ENCODE measurements at regions not wholly inside any gene's neighbourhood (a gene's known extent, or its start where the extent isn't known, plus 50 kb on each side); places are given as distances from the start of the nearest gene placed in this dataset.

DNA sequence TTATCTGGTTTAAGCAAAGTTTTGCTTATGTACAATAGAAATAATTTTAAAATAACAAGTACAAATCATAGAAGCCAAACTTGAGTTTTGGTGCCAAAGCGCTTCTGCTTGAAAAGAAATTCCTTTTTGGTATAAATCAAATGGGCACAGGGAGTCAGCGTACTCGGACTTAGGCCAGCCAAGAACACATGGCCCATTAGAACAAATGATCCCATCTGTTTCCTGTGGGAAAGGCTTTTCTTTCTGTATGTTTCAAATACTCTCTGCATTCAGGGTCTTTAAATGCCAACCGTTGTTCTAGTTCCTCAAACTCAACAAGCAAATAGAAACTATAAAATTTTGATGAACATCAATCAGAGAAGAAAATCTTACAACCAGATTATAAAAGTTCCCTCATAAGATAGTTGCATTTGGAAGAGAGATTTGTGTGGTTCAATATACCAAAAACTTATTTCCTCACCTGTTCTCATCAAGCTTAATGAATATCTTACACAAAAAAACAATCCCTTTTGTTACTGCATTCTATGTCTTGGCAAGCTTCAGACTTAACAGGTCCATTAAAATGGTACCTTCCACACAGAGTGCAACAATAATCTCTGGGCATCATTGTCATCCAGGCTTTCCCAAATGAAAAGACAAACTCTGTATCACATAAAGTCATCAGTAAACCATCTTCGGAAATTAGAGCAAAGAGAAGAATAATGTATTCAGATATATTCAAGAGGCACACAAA is 739.8 kb upstream of the API5 start:
- in situ Hi-C loops (cut with MboI; ENCODE audit: low sequenced_read_pairs in 4 of 4) = no loop called here
- Histone ChIP-seq H3K27me3 (no peaks in the 10 kb centered on the region), H3K4me1 (no peaks in the 10 kb centered on the region), H3K4me3 (no peak overlapping the region), H3K27ac (no peak overlapping the region), H3K9me3 (no peaks in the 10 kb centered on the region), H3K36me3 (no peaks in the 10 kb centered on the region)
- DNase-seq = no peak
- TF ChIP-seq, protein P1, sequence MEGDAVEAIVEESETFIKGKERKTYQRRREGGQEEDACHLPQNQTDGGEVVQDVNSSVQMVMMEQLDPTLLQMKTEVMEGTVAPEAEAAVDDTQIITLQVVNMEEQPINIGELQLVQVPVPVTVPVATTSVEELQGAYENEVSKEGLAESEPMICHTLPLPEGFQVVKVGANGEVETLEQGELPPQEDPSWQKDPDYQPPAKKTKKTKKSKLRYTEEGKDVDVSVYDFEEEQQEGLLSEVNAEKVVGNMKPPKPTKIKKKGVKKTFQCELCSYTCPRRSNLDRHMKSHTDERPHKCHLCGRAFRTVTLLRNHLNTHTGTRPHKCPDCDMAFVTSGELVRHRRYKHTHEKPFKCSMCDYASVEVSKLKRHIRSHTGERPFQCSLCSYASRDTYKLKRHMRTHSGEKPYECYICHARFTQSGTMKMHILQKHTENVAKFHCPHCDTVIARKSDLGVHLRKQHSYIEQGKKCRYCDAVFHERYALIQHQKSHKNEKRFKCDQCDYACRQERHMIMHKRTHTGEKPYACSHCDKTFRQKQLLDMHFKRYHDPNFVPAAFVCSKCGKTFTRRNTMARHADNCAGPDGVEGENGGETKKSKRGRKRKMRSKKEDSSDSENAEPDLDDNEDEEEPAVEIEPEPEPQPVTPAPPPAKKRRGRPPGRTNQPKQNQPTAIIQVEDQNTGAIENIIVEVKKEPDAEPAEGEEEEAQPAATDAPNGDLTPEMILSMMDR (IDR thresholded peaks at IDR 0.05 in 4 of 5, conservative IDR thresholded peaks at IDR 0.05 in 1 of 5) = no peak
- TF ChIP-seq POLR2A (IDR thresholded peaks at IDR 0.05) = no peak
- intact Hi-C loops (cut with DNase I; ENCODE audit: low total_unique reads) = no loop called here
- no peak for ATAC-seq

GRCh38 chr11:42576318-42576717 is 735.5 kb upstream of the API5 start:
- no peaks in the 10 kb centered on the region for H3K36me3 ChIP-seq
- intact Hi-C loops (cut with DNase I; ENCODE audit: low total_unique reads) = no loop called here
- H3K4me3 ChIP-seq = no peak overlapping the region
- DNase-seq (no peak), ATAC-seq (no peak)
- no peaks in the 10 kb centered on the region for H3K9me3 ChIP-seq
- in situ Hi-C loops (cut with MboI; ENCODE audit: low sequenced_read_pairs in 4 of 4) = no loop called here
- H3K4me1 ChIP-seq = no peaks in the 10 kb centered on the region
- H3K27me3 ChIP-seq = no peaks in the 10 kb centered on the region
- H3K27ac ChIP-seq = no peak overlapping the region
- TF ChIP-seq, protein P1 (IDR thresholded peaks at IDR 0.05 in 4 of 5, conservative IDR thresholded peaks at IDR 0.05 in 1 of 5) = no peak
- TF ChIP-seq POLR2A (IDR thresholded peaks at IDR 0.05) = no peak

DNA sequence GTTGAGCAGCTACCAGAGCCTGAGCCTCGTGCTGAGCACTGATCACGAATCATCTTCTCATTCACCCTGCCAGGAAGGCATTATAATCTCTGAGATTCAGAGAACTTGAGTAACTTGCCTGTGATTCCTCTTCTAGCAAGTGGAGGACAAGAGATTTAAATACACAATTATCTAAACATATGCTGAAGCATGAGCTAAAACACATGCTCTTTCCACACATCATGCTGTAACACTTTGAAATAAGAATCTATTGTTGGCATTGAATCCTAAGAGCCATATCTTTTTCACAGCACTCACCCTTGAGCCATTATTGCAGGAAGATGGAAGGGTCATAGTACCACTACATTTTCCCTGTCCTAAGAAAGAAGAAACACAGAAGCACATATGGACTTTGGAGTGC is 722.5 kb upstream of the API5 start:
- TF ChIP-seq POLR2A (IDR thresholded peaks at IDR 0.05) = no peak
- TF ChIP-seq, protein P1 (IDR thresholded peaks at IDR 0.05 in 4 of 5, conservative IDR thresholded peaks at IDR 0.05 in 1 of 5) = no peak
- Histone ChIP-seq H3K27ac (no peak overlapping the region), H3K4me1 (no peaks in the 10 kb centered on the region), H3K9me3 (no peaks in the 10 kb centered on the region), H3K27me3 (no peaks in the 10 kb centered on the region), H3K4me3 (no peak overlapping the region), H3K36me3 (no peaks in the 10 kb centered on the region)
- DNase-seq (no peak), ATAC-seq (no peak)
- in situ Hi-C loops (cut with MboI; ENCODE audit: low sequenced_read_pairs in 4 of 4) = no loop called here
- intact Hi-C loops (cut with DNase I; ENCODE audit: low total_unique reads) = no loop called here

DNA sequence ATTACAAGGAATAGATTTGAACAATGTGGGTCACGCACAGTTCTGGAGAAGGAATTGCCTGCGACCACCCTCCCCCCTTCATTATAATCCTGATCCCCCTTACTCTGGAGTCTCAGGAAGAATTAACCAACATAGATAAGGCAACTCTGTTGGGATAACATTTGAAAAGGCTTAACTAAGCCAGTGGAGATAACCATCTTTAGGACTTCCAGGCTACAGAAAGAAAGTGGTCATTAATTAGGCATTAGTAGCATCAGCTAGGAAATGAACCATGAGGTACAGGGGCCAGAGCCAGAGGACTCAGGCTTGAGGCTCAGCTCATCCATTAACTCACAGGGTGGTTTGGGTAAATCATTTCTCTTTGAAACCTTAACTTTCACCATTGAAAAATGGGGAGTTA is 720.0 kb upstream of the API5 start:
- ATAC-seq = no peak
- no peaks in the 10 kb centered on the region for H3K27me3 ChIP-seq
- H3K4me1 ChIP-seq = no peaks in the 10 kb centered on the region
- intact Hi-C loops (cut with DNase I; ENCODE audit: low total_unique reads) (no loop called here), in situ Hi-C loops (cut with MboI; ENCODE audit: low sequenced_read_pairs in 4 of 4) (no loop called here)
- DNase-seq = no peak
- H3K36me3 ChIP-seq = no peaks in the 10 kb centered on the region
- TF ChIP-seq POLR2A (IDR thresholded peaks at IDR 0.05) = no peak
- TF ChIP-seq, protein P1 (IDR thresholded peaks at IDR 0.05 in 4 of 5, conservative IDR thresholded peaks at IDR 0.05 in 1 of 5) = no peak
- no peak overlapping the region for H3K27ac ChIP-seq
- H3K4me3 ChIP-seq = no peak overlapping the region
- no peaks in the 10 kb centered on the region for H3K9me3 ChIP-seq

DNA sequence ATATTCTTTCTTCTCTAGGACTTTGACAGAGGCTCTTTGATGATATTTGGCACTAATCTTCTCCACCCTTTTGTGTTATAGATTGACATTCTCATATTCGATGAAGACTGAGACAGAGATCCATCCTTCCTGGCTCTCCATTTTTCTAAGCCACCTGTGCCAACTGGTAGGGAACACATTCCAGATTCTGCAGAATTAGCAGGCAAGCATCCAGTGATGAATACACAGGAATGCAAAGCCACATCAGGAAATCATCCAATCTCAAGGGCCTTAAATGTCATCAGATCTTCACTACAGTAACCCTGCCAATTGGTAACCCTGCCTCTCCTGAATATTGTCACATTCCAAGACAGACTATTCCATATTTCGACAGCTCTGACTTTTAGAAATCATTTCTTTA is 718.4 kb upstream of the API5 start:
- ATAC-seq (no peak), DNase-seq (no peak)
- TF ChIP-seq POLR2A (IDR thresholded peaks at IDR 0.05) = no peak
- Histone ChIP-seq H3K4me3 (no peak overlapping the region), H3K36me3 (no peaks in the 10 kb centered on the region), H3K27me3 (no peaks in the 10 kb centered on the region), H3K4me1 (no peaks in the 10 kb centered on the region), H3K27ac (no peak overlapping the region), H3K9me3 (no peaks in the 10 kb centered on the region)
- in situ Hi-C loops (cut with MboI; ENCODE audit: low sequenced_read_pairs in 4 of 4) (no loop called here), intact Hi-C loops (cut with DNase I; ENCODE audit: low total_unique reads) (no loop called here)
